Left ventricle myocardium inferior (tissue), 1 donor: ENCODE measurements at regions not wholly inside any gene's neighbourhood (a gene's known extent, or its start where the extent isn't known, plus 50 kb on each side); places are given as distances from the start of the nearest gene placed in this dataset.

Experiments used
- DNase-seq: peaks from one replicate; pipeline ENCODE4 v3.0.0-alpha.2; 2020
- H3K27ac ChIP-seq: fragments of 200-600 bp; replicated peaks from 2 replicates; pipeline ENCODE4 v1.8.0; 2021
- H3K27me3 ChIP-seq: fragments of 200-600 bp; 2 replicates; pipeline ENCODE4 v1.8.0; 2021; ENCODE audit warnings: low read depth
- H3K36me3 ChIP-seq: fragments of 200-600 bp; 2 replicates; pipeline ENCODE4 v1.8.0; 2021
- H3K4me1 ChIP-seq: fragments of 200-600 bp; 2 replicates; pipeline ENCODE4 v1.8.0; 2021
- H3K4me3 ChIP-seq: fragments of 200-600 bp; 2 replicates; pipeline ENCODE4 v1.8.0; 2021; ENCODE audit warnings: mild to moderate bottlenecking, moderate library complexity
- H3K9me3 ChIP-seq: fragments of 200-600 bp; replicated peaks from 2 replicates; pipeline ENCODE4 v1.8.0; 2021
- CTCF ChIP-seq: fragments of 200-600 bp; IDR thresholded peaks from 2 replicates; pipeline ENCODE4 v1.8.0; 2021; ENCODE audit warnings: antibody characterized with exemption, mild to moderate bottlenecking, borderline replicate concordance
- intact Hi-C: fragments of 100-400 bp; cut with micrococcal nuclease; formaldehyde crosslinking; loops from one replicate; pipeline ENCODE4 v1.11.0; 2022
- donor health status: DM: no; HTN: yes; CAD: no; lungs with severe emphysema.

- Histone ChIP-seq H3K4me1 (no peaks in the 10 kb centered on the region), H3K36me3 (no peaks in the 10 kb centered on the region), H3K9me3 (no peaks in the 10 kb centered on the region), H3K4me3 (no peak overlapping the region), H3K27ac (no peak overlapping the region), H3K27me3 (peaks cover 55% of the 10 kb centered on the region)
- TF ChIP-seq CTCF = no peak
- intact Hi-C loops = no loop called here
- DNase-seq = no peak
Measured at GRCh38 chr1:30058970-30059369, 664.4 kb downstream of the MATN1 start.

- Histone ChIP-seq H3K9me3 (no peaks in the 10 kb centered on the region), H3K27ac (no peak overlapping the region), H3K27me3 (peaks cover 89% of the 10 kb centered on the region), H3K4me3 (no peak overlapping the region), H3K4me1 (no peaks in the 10 kb centered on the region), H3K36me3 (no peaks in the 10 kb centered on the region)
- intact Hi-C loops = no loop called here
- TF ChIP-seq CTCF = no peak
- DNase-seq = no peak
Measured at GRCh38 chr1:30054126-30054525, 669.3 kb downstream of the MATN1 start.

- no peak overlapping the region for H3K4me3 ChIP-seq
- no peak overlapping the region for H3K27ac ChIP-seq
- intact Hi-C loops = no loop called here
- no peak for DNase-seq
- H3K9me3 ChIP-seq = no peaks in the 10 kb centered on the region
- no peaks in the 10 kb centered on the region for H3K36me3 ChIP-seq
- TF ChIP-seq CTCF = no peak
- no peaks in the 10 kb centered on the region for H3K4me1 ChIP-seq
- peaks cover 76% of the 10 kb centered on the region for H3K27me3 ChIP-seq
Measured at GRCh38 chr1:30052178-30052577, 671.2 kb downstream of the MATN1 start.

- Histone ChIP-seq H3K27ac (no peak overlapping the region), H3K27me3 (peaks cover 76% of the 10 kb centered on the region), H3K4me1 (no peaks in the 10 kb centered on the region), H3K9me3 (no peaks in the 10 kb centered on the region), H3K36me3 (no peaks in the 10 kb centered on the region), H3K4me3 (no peak overlapping the region)
- no peak for DNase-seq
- no peak for TF ChIP-seq CTCF
- intact Hi-C loops = no loop called here
Measured at GRCh38 chr1:30051777-30052176, 671.6 kb downstream of the MATN1 start.

- H3K27ac ChIP-seq = no peak overlapping the region
- no peak for DNase-seq
- H3K36me3 ChIP-seq = no peaks in the 10 kb centered on the region
- no peak overlapping the region for H3K4me3 ChIP-seq
- peaks cover 70% of the 10 kb centered on the region for H3K27me3 ChIP-seq
- H3K9me3 ChIP-seq = no peaks in the 10 kb centered on the region
- TF ChIP-seq CTCF = no peak
- H3K4me1 ChIP-seq = no peaks in the 10 kb centered on the region
- intact Hi-C loops = no loop called here
Measured at GRCh38 chr1:30049748-30050296, 673.6 kb downstream of the MATN1 start.
